ENCODE measurements at regions not wholly inside any gene's neighbourhood (a gene's known extent, or its start where the extent isn't known, plus 50 kb on each side); places are given as distances from the start of the nearest gene placed in this dataset.

- Mint-ChIP-seq H3K4me3 (no peak overlapping the region), H3K36me3 (no peaks in the 10 kb centered on the region), H3K27me3 (no peaks in the 10 kb centered on the region), H3K27ac (no peak overlapping the region), H3K4me1 (no peaks in the 10 kb centered on the region), H3K9me3 (no peaks in the 10 kb centered on the region)
Measured at GRCh38 chr4:99723612-99724011, 66.0 kb upstream of the C4orf54 start.

GRCh38 chr4:99722725-99723124, 65.1 kb upstream of the C4orf54 start:
- no peak overlapping the region for H3K27ac Mint-ChIP-seq
- no peaks in the 10 kb centered on the region for H3K4me1 Mint-ChIP-seq
- H3K9me3 Mint-ChIP-seq, result no peaks in the 10 kb centered on the region
- H3K36me3 Mint-ChIP-seq, result no peaks in the 10 kb centered on the region
- H3K4me3 Mint-ChIP-seq, result no peak overlapping the region
- H3K27me3 Mint-ChIP-seq, result peaks cover 2% of the 10 kb centered on the region

DNA sequence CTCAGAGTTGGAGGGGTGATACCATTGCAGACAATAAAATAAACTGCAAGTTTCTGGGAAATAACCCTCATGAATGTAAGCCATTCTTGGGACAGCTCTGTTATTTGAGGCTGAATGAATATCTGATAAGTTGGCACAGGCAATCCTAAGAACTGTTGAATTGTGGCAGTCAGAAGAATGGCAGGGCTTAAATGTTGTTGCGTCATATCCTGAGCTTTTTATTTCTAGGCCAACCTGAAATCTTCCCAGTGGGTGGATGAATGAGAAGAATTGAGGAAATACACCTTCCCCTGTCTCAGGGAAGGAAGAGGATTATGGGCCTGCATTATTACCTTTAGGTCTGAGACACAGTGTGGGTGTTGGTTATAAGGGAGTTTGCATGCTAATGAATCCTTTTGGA, 64.4 kb upstream of the C4orf54 start:
- Mint-ChIP-seq H3K4me3 (no peak overlapping the region), H3K27ac (no peak overlapping the region), H3K36me3 (no peaks in the 10 kb centered on the region), H3K27me3 (peaks cover 2% of the 10 kb centered on the region), H3K4me1 (no peaks in the 10 kb centered on the region), H3K9me3 (no peaks in the 10 kb centered on the region)

DNA sequence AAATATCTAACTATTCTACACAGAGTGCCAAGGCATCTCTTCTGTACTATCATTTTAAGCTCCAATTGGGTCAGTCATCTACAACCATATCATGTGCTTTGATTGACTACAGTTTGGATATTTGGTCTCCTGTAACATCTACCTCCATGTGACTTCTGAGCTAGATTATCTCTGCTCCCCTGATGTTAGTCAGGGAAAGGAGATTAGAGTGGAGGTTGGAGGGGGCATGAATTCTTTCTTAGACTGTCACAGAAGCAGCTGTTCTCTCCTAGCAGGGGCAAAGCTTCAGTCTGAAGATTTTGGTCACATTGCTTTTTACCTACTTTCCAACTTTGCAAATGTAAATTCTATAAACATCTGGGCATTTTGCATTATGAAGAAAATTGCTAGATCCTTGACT, 62.6 kb upstream of the C4orf54 start:
- Mint-ChIP-seq H3K27me3 (peaks cover 2% of the 10 kb centered on the region), H3K4me3 (no peak overlapping the region), H3K4me1 (no peaks in the 10 kb centered on the region), H3K36me3 (no peaks in the 10 kb centered on the region), H3K9me3 (no peaks in the 10 kb centered on the region), H3K27ac (no peak overlapping the region)

GRCh38 chr4:99716996-99717395, 59.4 kb upstream of the C4orf54 start:
- Mint-ChIP-seq H3K4me3 (no peak overlapping the region), H3K27ac (no peak overlapping the region), H3K9me3 (no peaks in the 10 kb centered on the region), H3K36me3 (no peaks in the 10 kb centered on the region), H3K4me1 (no peaks in the 10 kb centered on the region), H3K27me3 (peaks cover 2% of the 10 kb centered on the region)

GRCh38 chr4:99715286-99715685, 57.7 kb upstream of the C4orf54 start:
- H3K27me3 Mint-ChIP-seq, result peaks cover 2% of the 10 kb centered on the region
- H3K9me3 Mint-ChIP-seq, result no peaks in the 10 kb centered on the region
- H3K4me1 Mint-ChIP-seq, result peaks cover 6% of the 10 kb centered on the region
- no peak overlapping the region for H3K27ac Mint-ChIP-seq
- no peaks in the 10 kb centered on the region for H3K36me3 Mint-ChIP-seq
- no peak overlapping the region for H3K4me3 Mint-ChIP-seq

DNA sequence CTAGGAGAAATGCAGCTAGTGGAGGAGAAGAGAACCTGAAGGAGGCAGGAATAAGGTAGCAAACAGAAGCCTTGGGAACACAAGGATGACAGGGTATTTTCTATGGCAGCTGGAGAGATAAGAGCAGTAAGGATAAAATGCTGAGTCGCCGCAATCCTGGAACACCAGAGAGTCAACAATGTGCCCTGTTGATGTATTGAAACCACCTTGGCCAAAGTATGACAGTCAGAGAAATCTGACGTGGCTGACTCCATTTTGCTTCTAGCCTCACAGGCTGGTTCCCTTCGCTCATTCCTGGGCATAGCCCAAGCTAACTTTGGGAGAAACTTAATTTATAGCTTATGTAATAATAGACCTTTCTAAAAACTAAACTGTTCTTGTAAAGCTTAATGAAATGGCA, 56.6 kb upstream of the C4orf54 start:
- no peak overlapping the region for H3K27ac Mint-ChIP-seq
- no peaks in the 10 kb centered on the region for H3K9me3 Mint-ChIP-seq
- H3K36me3 Mint-ChIP-seq, result no peaks in the 10 kb centered on the region
- H3K4me3 Mint-ChIP-seq, result no peak overlapping the region
- H3K27me3 Mint-ChIP-seq, result peaks cover 2% of the 10 kb centered on the region
- H3K4me1 Mint-ChIP-seq, result peaks cover 6% of the 10 kb centered on the region

DNA sequence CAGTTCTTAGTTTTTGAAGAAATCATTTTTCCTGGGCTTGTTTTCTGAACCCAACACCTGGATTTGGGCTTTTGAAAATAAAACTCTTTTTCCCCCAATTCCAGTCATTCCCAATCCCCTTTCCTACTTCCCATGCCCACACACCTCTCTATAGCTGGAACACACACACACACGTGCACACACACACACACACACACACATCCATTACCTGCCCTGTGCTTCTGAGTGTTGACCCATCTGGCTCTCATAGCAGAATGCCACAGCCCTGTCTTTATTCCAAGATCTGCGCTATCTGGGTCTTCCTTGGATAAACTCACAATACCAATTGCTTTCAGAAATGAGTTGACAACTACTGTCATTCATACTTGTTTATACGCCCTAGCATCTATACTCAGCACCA, 54.9 kb upstream of the C4orf54 start:
- no peaks in the 10 kb centered on the region for H3K9me3 Mint-ChIP-seq
- H3K4me1 Mint-ChIP-seq, result peaks cover 6% of the 10 kb centered on the region
- H3K27ac Mint-ChIP-seq, result no peak overlapping the region
- H3K36me3 Mint-ChIP-seq, result no peaks in the 10 kb centered on the region
- H3K27me3 Mint-ChIP-seq, result no peaks in the 10 kb centered on the region
- H3K4me3 Mint-ChIP-seq, result no peak overlapping the region

DNA sequence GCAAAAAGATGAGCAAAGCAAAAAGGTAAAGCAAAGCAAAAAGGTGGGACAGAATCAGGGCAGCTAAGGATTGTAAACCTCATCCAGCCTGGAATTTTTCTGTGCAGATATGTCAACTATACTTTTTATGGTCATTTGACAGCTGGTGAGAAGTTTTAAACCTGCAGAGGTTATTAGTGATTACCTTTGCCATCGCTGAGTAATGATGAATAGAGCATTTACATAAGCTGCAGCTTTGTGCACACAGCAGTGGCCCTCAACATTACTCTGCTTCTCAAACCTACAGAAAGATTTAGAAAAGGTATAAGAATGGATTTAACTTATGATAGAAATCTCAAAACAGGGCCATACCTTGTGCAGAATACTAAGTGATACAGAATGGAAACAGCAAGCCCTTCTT, 54.5 kb upstream of the C4orf54 start:
- Mint-ChIP-seq H3K27me3 (no peaks in the 10 kb centered on the region), H3K36me3 (no peaks in the 10 kb centered on the region), H3K27ac (no peak overlapping the region), H3K4me3 (no peak overlapping the region), H3K9me3 (no peaks in the 10 kb centered on the region), H3K4me1 (peaks cover 6% of the 10 kb centered on the region)

GRCh38 chr4:99711657-99712056, 54.0 kb upstream of the C4orf54 start:
- H3K27me3 Mint-ChIP-seq, result no peaks in the 10 kb centered on the region
- no peak overlapping the region for H3K27ac Mint-ChIP-seq
- H3K9me3 Mint-ChIP-seq, result no peaks in the 10 kb centered on the region
- H3K4me3 Mint-ChIP-seq, result no peak overlapping the region
- peaks cover 6% of the 10 kb centered on the region for H3K4me1 Mint-ChIP-seq
- H3K36me3 Mint-ChIP-seq, result no peaks in the 10 kb centered on the region

DNA sequence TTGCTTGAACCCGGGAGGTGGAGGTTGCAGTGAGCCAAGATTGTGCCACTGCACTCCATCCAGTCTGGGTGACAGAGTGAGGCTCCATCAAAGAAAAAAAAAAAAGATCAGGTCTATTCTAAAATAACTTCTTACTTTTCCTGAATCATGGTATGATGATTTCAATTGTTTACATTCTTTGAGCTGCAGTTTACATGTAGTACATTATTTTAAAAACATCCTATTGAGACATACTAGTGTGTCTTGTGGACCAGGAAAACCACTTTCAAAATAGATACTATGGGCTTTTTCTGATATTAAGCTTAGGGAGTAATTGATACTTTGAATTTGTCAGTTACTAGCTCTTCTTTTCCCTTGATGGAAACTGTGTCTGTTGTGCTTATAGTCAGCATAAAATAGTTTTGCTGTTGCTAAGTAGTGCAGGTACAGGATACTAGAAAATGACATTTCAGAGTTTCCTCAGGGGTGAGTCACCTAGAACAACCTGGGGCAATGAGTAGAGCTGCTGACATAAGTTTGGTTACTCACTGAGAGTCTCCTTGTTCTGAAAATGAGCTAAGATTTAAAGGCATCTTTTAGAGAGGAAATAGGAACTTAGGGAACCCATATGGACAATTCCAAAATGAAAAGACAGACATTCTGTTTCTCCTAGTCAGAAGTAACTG, 53.2 kb upstream of the C4orf54 start:
- Mint-ChIP-seq H3K4me3 (no peak overlapping the region), H3K9me3 (no peaks in the 10 kb centered on the region), H3K27me3 (no peaks in the 10 kb centered on the region), H3K27ac (peak overlapping the region; percentile 49), H3K36me3 (no peaks in the 10 kb centered on the region), H3K4me1 (peaks cover 6% of the 10 kb centered on the region)

DNA sequence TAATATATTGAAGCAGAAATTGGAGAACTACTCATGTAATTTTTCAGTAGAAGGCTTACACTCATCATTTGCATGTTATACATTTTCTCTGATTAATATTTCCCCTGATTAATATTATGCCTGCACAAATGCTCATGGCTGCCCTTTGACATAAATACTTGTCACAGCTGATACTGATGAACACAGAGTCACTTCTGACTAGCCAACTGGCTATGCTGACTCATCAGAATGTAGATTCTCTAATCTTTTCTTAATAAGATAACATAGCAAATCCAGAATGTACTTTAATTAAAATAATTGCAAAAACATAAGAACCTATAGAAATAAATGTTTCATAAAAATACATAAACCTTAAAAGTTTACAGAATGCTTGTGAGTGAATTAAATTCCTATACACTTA, 52.4 kb upstream of the C4orf54 start:
- no peaks in the 10 kb centered on the region for H3K9me3 Mint-ChIP-seq
- H3K4me1 Mint-ChIP-seq, result peaks cover 6% of the 10 kb centered on the region
- no peak overlapping the region for H3K4me3 Mint-ChIP-seq
- H3K27me3 Mint-ChIP-seq, result peaks cover 2% of the 10 kb centered on the region
- no peak overlapping the region for H3K27ac Mint-ChIP-seq
- H3K36me3 Mint-ChIP-seq, result no peaks in the 10 kb centered on the region

DNA sequence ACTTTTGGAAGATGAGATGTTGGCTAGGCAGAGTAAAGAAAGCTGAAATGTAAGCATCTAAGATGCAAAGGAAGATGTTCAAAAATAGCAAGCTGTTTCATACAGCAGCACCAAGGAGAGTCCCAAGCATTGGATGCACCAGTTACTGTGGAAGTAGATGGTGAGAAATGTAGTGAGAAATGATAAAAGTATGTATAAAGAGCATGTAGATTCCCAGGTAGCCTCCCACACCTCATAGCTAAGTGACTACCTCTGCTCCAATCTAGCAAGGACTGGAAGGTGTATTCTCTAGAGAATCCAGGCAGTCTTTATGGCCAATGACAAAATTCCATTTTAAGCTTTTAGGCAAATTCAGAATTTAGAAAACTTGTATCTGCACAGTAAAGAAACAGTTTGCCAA, 50.9 kb upstream of the C4orf54 start:
- peaks cover 4% of the 10 kb centered on the region for H3K27me3 Mint-ChIP-seq
- H3K27ac Mint-ChIP-seq, result no peak overlapping the region

More for the DNA sequence above, 50.9 kb upstream of the C4orf54 start:
- no peak overlapping the region for H3K4me3 Mint-ChIP-seq
- no peaks in the 10 kb centered on the region for H3K36me3 Mint-ChIP-seq
- peaks cover 6% of the 10 kb centered on the region for H3K4me1 Mint-ChIP-seq
- H3K9me3 Mint-ChIP-seq, result no peaks in the 10 kb centered on the region

All from activated naive CD4-positive, alpha-beta T cell treated with anti-CD3 and anti-CD28 coated beads, Interleukin-2, amount 50 U/mL, for 24 hours (primary cell).